ENCODE measurements at regions not wholly inside any gene's neighbourhood (a gene's known extent, or its start where the extent isn't known, plus 50 kb on each side); places are given as distances from the start of the nearest gene placed in this dataset.

- ChIA-PET CTCF (no interaction called here), POLR2A (no interaction called here)
- TF ChIP-seq ZNF571 (tag by site-specific recombination; IDR thresholded peaks at IDR 0.05) (no peak), ZNF670 (tag by site-specific recombination; IDR thresholded peaks at IDR 0.05; ENCODE audit: low read depth) (no peak), ZSCAN5A (tag by site-specific recombination; IDR thresholded peaks at IDR 0.05) (no peak), ZNF501 (tag by site-specific recombination; IDR thresholded peaks at IDR 0.05) (no peak), REST (tag by site-specific recombination; IDR thresholded peaks at IDR 0.05) (no peak), GLIS2 (tag by site-specific recombination; IDR thresholded peaks at IDR 0.05) (no peak), GFI1B (tag by site-specific recombination; IDR thresholded peaks at IDR 0.05) (no peak), ZBTB6 (tag by site-specific recombination; IDR thresholded peaks at IDR 0.05) (no peak), TRIM28 (IDR thresholded peaks at IDR 0.05; ENCODE audit: borderline replicate concordance, low read length) (no peak), ZNF2 (tag by site-specific recombination; IDR thresholded peaks at IDR 0.05) (no peak), ZNF223 (tag by site-specific recombination; IDR thresholded peaks at IDR 0.05) (no peak), ZNF626 (tag by site-specific recombination; IDR thresholded peaks at IDR 0.05) (no peak)
- Histone ChIP-seq H3K36me3 (ENCODE audit: control insufficient read depth in 2 of 2, insufficient read depth in 1 of 2, low read length in 2 of 2) (no peaks in the 10 kb centered on the region), H3K27ac (ENCODE audit: extremely low read depth, low read depth, low read length) (no peak overlapping the region), H3K9me3 (ENCODE audit: control insufficient read depth, insufficient read depth, low read depth, low read length) (no peaks in the 10 kb centered on the region), H3K4me3 (ENCODE audit: low read depth, low read length) (no peak overlapping the region), H3K4me1 (ENCODE audit: control insufficient read depth, insufficient read depth, low read length) (no peaks in the 10 kb centered on the region)
Measured at GRCh38 chr13:107641574-107641973, 573.8 kb downstream of the LIG4 start.

GRCh38 chr13:107625648-107626047 lies 589.7 kb downstream of the LIG4 start:
- Histone ChIP-seq H3K4me1 (ENCODE audit: control insufficient read depth, insufficient read depth, low read length) (no peaks in the 10 kb centered on the region), H3K4me3 (ENCODE audit: low read depth, low read length) (no peak overlapping the region), H3K9me3 (ENCODE audit: control insufficient read depth, insufficient read depth, low read depth, low read length) (no peaks in the 10 kb centered on the region), H3K27ac (ENCODE audit: extremely low read depth, low read depth, low read length) (no peak overlapping the region), H3K36me3 (ENCODE audit: control insufficient read depth in 2 of 2, insufficient read depth in 1 of 2, low read length in 2 of 2) (no peaks in the 10 kb centered on the region)
- POLR2A ChIA-PET = no interaction called here
- no peak for TF ChIP-seq ZNF692 (tag by site-specific recombination; IDR thresholded peaks at IDR 0.05)
- TF ChIP-seq ZNF677 (tag by site-specific recombination; IDR thresholded peaks at IDR 0.05) = no peak
- CTCF ChIA-PET = interaction anchor here (0.7 kb wide), 1 partner anchor 897 kb away, joined by 3 read pairs; no protein-coding TSS in a partner anchor

GRCh38 chr13:107617527-107617926 lies 597.8 kb downstream of the LIG4 start:
- Histone ChIP-seq H3K9me3 (ENCODE audit: control insufficient read depth, insufficient read depth, low read depth, low read length) (no peaks in the 10 kb centered on the region), H3K4me3 (ENCODE audit: low read depth, low read length) (no peak overlapping the region), H3K36me3 (ENCODE audit: control insufficient read depth in 2 of 2, insufficient read depth in 1 of 2, low read length in 2 of 2) (no peaks in the 10 kb centered on the region), H3K4me1 (ENCODE audit: control insufficient read depth, insufficient read depth, low read length) (no peaks in the 10 kb centered on the region), H3K27ac (ENCODE audit: extremely low read depth, low read depth, low read length) (no peak overlapping the region)
- TF ChIP-seq ZNF48 (tag by site-specific recombination; IDR thresholded peaks at IDR 0.05) (no peak), ZSCAN30 (tag by site-specific recombination; IDR thresholded peaks at IDR 0.05) (no peak), ZBTB21 (tag by site-specific recombination; IDR thresholded peaks at IDR 0.05) (no peak), ZBTB6 (tag by site-specific recombination; IDR thresholded peaks at IDR 0.05) (no peak), ZNF670 (tag by site-specific recombination; IDR thresholded peaks at IDR 0.05; ENCODE audit: low read depth) (no peak), ZNF423 (tag by site-specific recombination; IDR thresholded peaks at IDR 0.05) (no peak)
- ChIA-PET CTCF (interaction anchor here (1.2 kb wide), 1 partner anchor 415 kb away, joined by 3 read pairs; no protein-coding TSS in a partner anchor), POLR2A (no interaction called here)
